ENCODE measurements at regions not wholly inside any gene's neighbourhood (a gene's known extent, or its start where the extent isn't known, plus 50 kb on each side); places are given as distances from the start of the nearest gene placed in this dataset.

- H2AFZ ChIP-seq = peak overlapping the region; percentile 90
- TF ChIP-seq, protein P1, sequence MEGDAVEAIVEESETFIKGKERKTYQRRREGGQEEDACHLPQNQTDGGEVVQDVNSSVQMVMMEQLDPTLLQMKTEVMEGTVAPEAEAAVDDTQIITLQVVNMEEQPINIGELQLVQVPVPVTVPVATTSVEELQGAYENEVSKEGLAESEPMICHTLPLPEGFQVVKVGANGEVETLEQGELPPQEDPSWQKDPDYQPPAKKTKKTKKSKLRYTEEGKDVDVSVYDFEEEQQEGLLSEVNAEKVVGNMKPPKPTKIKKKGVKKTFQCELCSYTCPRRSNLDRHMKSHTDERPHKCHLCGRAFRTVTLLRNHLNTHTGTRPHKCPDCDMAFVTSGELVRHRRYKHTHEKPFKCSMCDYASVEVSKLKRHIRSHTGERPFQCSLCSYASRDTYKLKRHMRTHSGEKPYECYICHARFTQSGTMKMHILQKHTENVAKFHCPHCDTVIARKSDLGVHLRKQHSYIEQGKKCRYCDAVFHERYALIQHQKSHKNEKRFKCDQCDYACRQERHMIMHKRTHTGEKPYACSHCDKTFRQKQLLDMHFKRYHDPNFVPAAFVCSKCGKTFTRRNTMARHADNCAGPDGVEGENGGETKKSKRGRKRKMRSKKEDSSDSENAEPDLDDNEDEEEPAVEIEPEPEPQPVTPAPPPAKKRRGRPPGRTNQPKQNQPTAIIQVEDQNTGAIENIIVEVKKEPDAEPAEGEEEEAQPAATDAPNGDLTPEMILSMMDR (IDR thresholded peaks at IDR 0.05; ENCODE audit: poor library complexity) = peak; percentile 47
- TF ChIP-seq EZH2 (IDR thresholded peaks at IDR 0.05; ENCODE audit: borderline replicate concordance) = no peak
- H3K36me3 ChIP-seq (replicated peaks; ENCODE audit: insufficient read depth, low read depth) = no peaks in the 10 kb centered on the region
- peaks cover 41% of the 10 kb centered on the region for H3K4me1 ChIP-seq (ENCODE audit: insufficient read depth)
- no peaks in the 10 kb centered on the region for H4K20me1 ChIP-seq (ENCODE audit: insufficient read depth, poor library complexity, severe bottlenecking)
- peak overlapping the region; percentile 94 for H3K4me2 ChIP-seq
- no peaks in the 10 kb centered on the region for H3K9me2 ChIP-seq (replicated peaks; ENCODE audit: insufficient read depth)
- 20% methylated on average over 24 of the region's 26 CpGs for WGBS (ENCODE audit: low lambda C conversion rate, missing lambda C conversion rate)
- no peaks in the 10 kb centered on the region for H3K9me3 ChIP-seq (ENCODE audit: low read depth)
- H3K79me2 ChIP-seq = peaks cover 2% of the 10 kb centered on the region
- peak overlapping the region; percentile 51 for H3K4me3 ChIP-seq
- peak overlapping the region; percentile 79 for H3K27ac ChIP-seq
- DNase-seq (ENCODE audit: low spot score) = peak; percentile 56
- no peaks in the 10 kb centered on the region for H3K27me3 ChIP-seq
Measured at GRCh38 chr5:56481428-56482357, 248.6 kb upstream of the ANKRD55 start.

- Histone ChIP-seq H3K9me3 (ENCODE audit: low read depth) (no peaks in the 10 kb centered on the region), H2AFZ (peak overlapping the region; percentile 90), H3K4me2 (peak overlapping the region; percentile 94), H3K79me2 (peaks cover 2% of the 10 kb centered on the region), H3K9me2 (replicated peaks; ENCODE audit: insufficient read depth) (no peaks in the 10 kb centered on the region), H3K27ac (peak overlapping the region; percentile 79), H3K4me1 (ENCODE audit: insufficient read depth) (peaks cover 49% of the 10 kb centered on the region), H3K36me3 (replicated peaks; ENCODE audit: insufficient read depth, low read depth) (no peaks in the 10 kb centered on the region), H3K4me3 (peak overlapping the region; percentile 51), H4K20me1 (ENCODE audit: insufficient read depth, poor library complexity, severe bottlenecking) (no peaks in the 10 kb centered on the region), H3K27me3 (no peaks in the 10 kb centered on the region)
- DNase-seq (ENCODE audit: low spot score) = peak; percentile 73
- no peak for TF ChIP-seq EZH2 (IDR thresholded peaks at IDR 0.05; ENCODE audit: borderline replicate concordance)
- no peak for TF ChIP-seq EZH2phosphoT487 (IDR thresholded peaks at IDR 0.05; ENCODE audit: low read depth, severe bottlenecking, unreplicated experiment)
- TF ChIP-seq, protein P1 (IDR thresholded peaks at IDR 0.05; ENCODE audit: poor library complexity) = no peak
- WGBS (ENCODE audit: low lambda C conversion rate, missing lambda C conversion rate) = 2% methylated on average over 36 of the region's 62 CpGs
Measured at GRCh38 chr5:56480705-56481427, 247.7 kb upstream of the ANKRD55 start.

DNA sequence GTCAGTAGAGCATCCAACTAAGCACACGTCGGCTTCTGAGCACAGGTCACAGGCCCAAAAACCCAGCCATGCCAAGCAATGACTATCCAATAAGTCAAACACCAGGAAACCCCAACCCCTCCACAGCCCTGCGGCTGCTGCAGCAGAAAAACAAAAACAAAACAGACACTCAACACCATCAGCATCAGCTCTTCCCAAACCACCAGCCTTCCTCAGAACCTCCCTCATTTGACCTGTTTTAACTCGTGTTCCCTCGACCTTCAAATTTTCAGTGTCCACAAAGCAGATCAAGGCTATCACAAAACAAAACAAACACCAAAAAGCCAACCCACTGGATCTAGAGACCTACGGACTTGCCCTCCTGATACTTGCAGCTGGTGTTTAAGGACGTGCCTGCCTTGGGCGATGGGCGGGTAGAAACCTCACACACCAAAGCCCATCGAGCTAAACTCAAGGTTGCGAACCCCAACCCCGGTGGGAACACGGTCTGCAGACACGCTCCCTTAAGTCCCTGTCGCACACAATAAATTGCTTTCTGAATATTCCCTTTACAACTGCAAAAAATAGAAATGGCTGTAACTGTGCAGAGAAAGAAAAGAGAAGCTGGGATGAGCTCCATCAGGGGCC is 247.1 kb upstream of the ANKRD55 start:
- H2AFZ ChIP-seq = peak overlapping the region; percentile 90
- TF ChIP-seq EZH2 (IDR thresholded peaks at IDR 0.05; ENCODE audit: borderline replicate concordance) (no peak), EZH2phosphoT487 (IDR thresholded peaks at IDR 0.05; ENCODE audit: low read depth, severe bottlenecking, unreplicated experiment) (no peak)
- TF ChIP-seq, protein P1 (IDR thresholded peaks at IDR 0.05; ENCODE audit: poor library complexity) = no peak
- peak overlapping the region; percentile 94 for H3K4me2 ChIP-seq
- 25% methylated on average over 15 of the region's 15 CpGs for WGBS (ENCODE audit: low lambda C conversion rate, missing lambda C conversion rate)
- DNase-seq (ENCODE audit: low spot score) = no peak
- peaks cover 56% of the 10 kb centered on the region for H3K4me1 ChIP-seq (ENCODE audit: insufficient read depth)
- no peaks in the 10 kb centered on the region for H3K27me3 ChIP-seq
- peak overlapping the region; percentile 79 for H3K27ac ChIP-seq
- no peaks in the 10 kb centered on the region for H3K9me3 ChIP-seq (ENCODE audit: low read depth)
- H4K20me1 ChIP-seq (ENCODE audit: insufficient read depth, poor library complexity, severe bottlenecking) = no peaks in the 10 kb centered on the region
- no peaks in the 10 kb centered on the region for H3K36me3 ChIP-seq (replicated peaks; ENCODE audit: insufficient read depth, low read depth)
- peak overlapping the region; percentile 51 for H3K4me3 ChIP-seq
- H3K79me2 ChIP-seq = peaks cover 2% of the 10 kb centered on the region
- no peaks in the 10 kb centered on the region for H3K9me2 ChIP-seq (replicated peaks; ENCODE audit: insufficient read depth)
